HEK293 (cell line): ENCODE measurements at regions not wholly inside any gene's neighbourhood (a gene's known extent, or its start where the extent isn't known, plus 50 kb on each side); places are given as distances from the start of the nearest gene placed in this dataset.

ENCODE experiments used
- CTCF ChIA-PET: fragments of 350-600 bp; formaldehyde crosslinking; extraction: SDS; loops from one replicate; lab custom pipeline; 2021; ENCODE audit warnings: antibody characterized with exemption; lab: Yijun Ruan, JAX
- POLR2A ChIA-PET: fragments of 300-600 bp; formaldehyde crosslinking; extraction: SDS; loops from one replicate; lab custom pipeline; 2020; ENCODE audit warnings: antibody characterized with exemption, inconsistent platforms; lab: Yijun Ruan, JAX
- H3K27ac ChIP-seq: fragments of 200-500 bp; sonication (Bioruptor generic); 2 replicates; pipeline ENCODE4 v1.5.1; 2014; ENCODE audit warnings: low read depth, low read length, control low read depth, inconsistent platforms; ENCODE audit errors: extremely low read depth
- H3K36me3 ChIP-seq, 2 experiments: fragments of 200-500 bp in 1 of 2; sonication (Bioruptor generic) in 1 of 2; 1 replicate in 1 of 2; 2 replicates in 1 of 2; pipeline ENCODE4 v1.5.1; 2014 to 2017; ENCODE audit warnings: inconsistent platforms in 2 of 2, low read length in 2 of 2; ENCODE audit not compliant: control insufficient read depth in 2 of 2, insufficient read depth in 1 of 2
- H3K4me1 ChIP-seq: fragments of 200-500 bp; sonication (Bioruptor generic); 2 replicates; pipeline ENCODE4 v1.5.1; 2014; ENCODE audit warnings: mild to moderate bottlenecking, low read length, inconsistent platforms; ENCODE audit not compliant: control insufficient read depth, insufficient read depth
- H3K4me3 ChIP-seq: 2 replicates; pipeline ENCODE4 v1.5.1; 2011; ENCODE audit warnings: low read depth, mild to moderate bottlenecking, control low read depth, low read length, moderate library complexity
- H3K9me3 ChIP-seq: fragments of 200-500 bp; sonication (Bioruptor generic); 2 replicates; pipeline ENCODE4 v1.5.1; 2014; ENCODE audit warnings: low read depth, low read length, inconsistent platforms; ENCODE audit not compliant: control insufficient read depth, insufficient read depth
- ATF2 ChIP-seq: fragments of 450-650 bp; formaldehyde crosslinking; IDR thresholded peaks from 2 replicates; pipeline ENCODE4 v1.5.1; 2016; ENCODE audit warnings: missing biosample characterization, missing genetic modification characterization, low read depth
- BCL11B ChIP-seq: fragments of 450-650 bp; formaldehyde crosslinking; IDR thresholded peaks from 2 replicates; pipeline ENCODE4 v1.5.1; 2016; ENCODE audit warnings: low read depth, missing biosample characterization, missing genetic modification characterization
- MZF1 ChIP-seq: fragments of 450-650 bp; formaldehyde crosslinking; IDR thresholded peaks from 2 replicates; pipeline ENCODE4 v1.5.1; 2017; ENCODE audit warnings: missing biosample characterization, missing genetic modification characterization, borderline replicate concordance
- SALL2 ChIP-seq: fragments of 450-650 bp; formaldehyde crosslinking; IDR thresholded peaks from 2 replicates; pipeline ENCODE4 v1.5.0; 2017; ENCODE audit warnings: missing biosample characterization, mild to moderate bottlenecking, missing genetic modification characterization, borderline replicate concordance
- SCRT2 ChIP-seq: fragments of 450-650 bp; formaldehyde crosslinking; IDR thresholded peaks from 2 replicates; pipeline ENCODE4 v1.5.1; 2016; ENCODE audit warnings: missing biosample characterization, missing genetic modification characterization
- TRIM28 ChIP-seq: IDR thresholded peaks from 2 replicates; pipeline ENCODE4 v1.6.1; 2011; ENCODE audit warnings: low read length, control low read depth, borderline replicate concordance
- WT1 ChIP-seq: fragments of 450-650 bp; formaldehyde crosslinking; IDR thresholded peaks from 2 replicates; pipeline ENCODE4 v1.5.1; 2016; ENCODE audit warnings: missing biosample characterization, missing genetic modification characterization
- ZBTB10 ChIP-seq: fragments of 450-650 bp; formaldehyde crosslinking; IDR thresholded peaks from 2 replicates; pipeline ENCODE4 v1.5.1; 2016; ENCODE audit warnings: missing biosample characterization, missing genetic modification characterization
- ZBTB21 ChIP-seq: fragments of 450-650 bp; formaldehyde crosslinking; IDR thresholded peaks from 2 replicates; pipeline ENCODE4 v1.5.1; 2017; ENCODE audit warnings: missing biosample characterization, missing genetic modification characterization
- ZBTB26 ChIP-seq: fragments of 450-650 bp; formaldehyde crosslinking; optimal IDR thresholded peaks from 2 replicates; pipeline ENCODE3; 2016; ENCODE audit warnings: missing biosample characterization, mild to moderate bottlenecking, missing genetic modification characterization
- ZBTB7A ChIP-seq: fragments of 450-650 bp; formaldehyde crosslinking; IDR thresholded peaks from 2 replicates; pipeline ENCODE4 v1.5.1; 2016; ENCODE audit warnings: low read depth, missing biosample characterization, missing genetic modification characterization
- ZNF112 ChIP-seq: fragments of 450-650 bp; formaldehyde crosslinking; IDR thresholded peaks from 2 replicates; pipeline ENCODE4 v1.5.0; 2017; ENCODE audit warnings: missing biosample characterization, missing genetic modification characterization
- ZNF133 ChIP-seq: fragments of 450-650 bp; formaldehyde crosslinking; IDR thresholded peaks from 2 replicates; pipeline ENCODE4 v1.5.1; 2016; ENCODE audit warnings: missing biosample characterization, missing genetic modification characterization
- ZNF174 ChIP-seq: fragments of 450-650 bp; formaldehyde crosslinking; IDR thresholded peaks from 2 replicates; pipeline ENCODE4 v1.5.0; 2017; ENCODE audit warnings: missing biosample characterization, mild to moderate bottlenecking, missing genetic modification characterization
- ZNF184 ChIP-seq: fragments of 450-650 bp; IDR thresholded peaks from 2 replicates; pipeline ENCODE4 v1.5.1; 2018; ENCODE audit warnings: missing biosample characterization, mild to moderate bottlenecking, missing genetic modification characterization
- ZNF2 ChIP-seq: fragments of 450-650 bp; formaldehyde crosslinking; IDR thresholded peaks from 2 replicates; pipeline ENCODE4 v1.5.1; 2016; ENCODE audit warnings: missing biosample characterization, missing genetic modification characterization
- ZNF202 ChIP-seq: fragments of 450-650 bp; formaldehyde crosslinking; IDR thresholded peaks from 2 replicates; pipeline ENCODE4 v1.5.1; 2016; ENCODE audit warnings: missing biosample characterization, missing genetic modification characterization, borderline replicate concordance
- ZNF211 ChIP-seq: fragments of 450-650 bp; formaldehyde crosslinking; IDR thresholded peaks from 2 replicates; pipeline ENCODE4 v1.5.1; 2016; ENCODE audit warnings: low read depth, missing biosample characterization, missing genetic modification characterization
- ZNF274 ChIP-seq, 2 experiments: fragments of 200-500 bp in 1 of 2; fragments of 450-650 bp in 1 of 2; sonication (Bioruptor generic) in 1 of 2; formaldehyde crosslinking in 1 of 2; IDR thresholded peaks; 2 replicates each; pipeline versions ENCODE4 v1.5.1 to v1.6.1; 2014 to 2016; ENCODE audit warnings: borderline replicate concordance in 1 of 2, inconsistent platforms in 1 of 2, low read length in 1 of 2, missing biosample characterization in 1 of 2, missing genetic modification characterization in 1 of 2
- ZNF341 ChIP-seq: fragments of 450-650 bp; formaldehyde crosslinking; IDR thresholded peaks from 2 replicates; pipeline ENCODE4; 2016; ENCODE audit warnings: low read depth, missing biosample characterization, missing genetic modification characterization
- ZNF366 ChIP-seq: fragments of 450-650 bp; formaldehyde crosslinking; conservative IDR thresholded peaks from 2 replicates; pipeline ENCODE4 v1.5.1; 2016; ENCODE audit warnings: missing biosample characterization, missing genetic modification characterization
- ZNF394 ChIP-seq: fragments of 450-650 bp; formaldehyde crosslinking; IDR thresholded peaks from 2 replicates; pipeline ENCODE4 v1.5.1; 2016; ENCODE audit warnings: missing biosample characterization, missing genetic modification characterization, mild to moderate bottlenecking, moderate library complexity, borderline replicate concordance
- ZNF571 ChIP-seq: fragments of 450-650 bp; formaldehyde crosslinking; IDR thresholded peaks from 2 replicates; pipeline ENCODE4 v1.5.0; 2017; ENCODE audit warnings: missing biosample characterization, missing genetic modification characterization
- ZNF670 ChIP-seq: fragments of 450-650 bp; formaldehyde crosslinking; IDR thresholded peaks from 2 replicates; pipeline ENCODE4 v1.5.1; 2016; ENCODE audit warnings: missing biosample characterization, missing genetic modification characterization, low read depth
- ZXDB ChIP-seq: fragments of 450-650 bp; formaldehyde crosslinking; IDR thresholded peaks from 2 replicates; pipeline ENCODE4 v1.5.1; 2016; ENCODE audit warnings: missing biosample characterization, missing genetic modification characterization

- Histone ChIP-seq H3K36me3 (no peaks in the 10 kb centered on the region), H3K4me3 (no peak overlapping the region), H3K4me1 (no peaks in the 10 kb centered on the region), H3K9me3 (no peaks in the 10 kb centered on the region), H3K27ac (no peak overlapping the region)
- ChIA-PET CTCF (no interaction called here), POLR2A (no interaction called here)
- no peak for TF ChIP-seq SALL2 (tag by site-specific recombination)
- no peak for TF ChIP-seq MZF1 (tag by site-specific recombination)
- no peak for TF ChIP-seq ZNF341 (tag by site-specific recombination)
- TF ChIP-seq ZBTB21 (tag by site-specific recombination): no peak
- TF ChIP-seq ZBTB10 (tag by site-specific recombination): no peak
- no peak for TF ChIP-seq ZNF366 (tag by site-specific recombination)
- no peak for TF ChIP-seq ZBTB7A (tag by site-specific recombination)
- no peak for TF ChIP-seq ZNF133 (tag by site-specific recombination)
- TF ChIP-seq ZNF174 (tag by site-specific recombination): no peak
- no peak for TF ChIP-seq ZNF274 (IDR thresholded peaks at IDR 0.05; ENCODE audit: low read length)
- TF ChIP-seq ZNF274 (tag by site-specific recombination; IDR thresholded peaks at IDR 0.05; ENCODE audit: borderline replicate concordance): no peak
- no peak for TF ChIP-seq BCL11B (tag by site-specific recombination)
- TF ChIP-seq WT1 (tag by site-specific recombination): no peak
- TF ChIP-seq ZXDB: no peak
Measured at GRCh38 chr10:130968964-130969363, 342.6 kb downstream of the TCERG1L start.

GRCh38 chr10:130969700-130970099, 341.8 kb downstream of the TCERG1L start:
- ChIA-PET CTCF (no interaction called here), POLR2A (no interaction called here)
- no peaks in the 10 kb centered on the region for H3K4me1 ChIP-seq
- H3K9me3 ChIP-seq: no peaks in the 10 kb centered on the region
- no peak overlapping the region for H3K27ac ChIP-seq
- H3K4me3 ChIP-seq: no peak overlapping the region
- no peaks in the 10 kb centered on the region for H3K36me3 ChIP-seq
- no peak for TF ChIP-seq ZNF202 (tag by site-specific recombination)
- TF ChIP-seq ZNF112 (tag by site-specific recombination): no peak
- TF ChIP-seq ZBTB21 (tag by site-specific recombination): no peak
- no peak for TF ChIP-seq ZNF670 (tag by site-specific recombination)
- no peak for TF ChIP-seq ZBTB26 (tag by site-specific recombination)
- TF ChIP-seq ZNF571 (tag by site-specific recombination): no peak
- no peak for TF ChIP-seq TRIM28
- TF ChIP-seq ZNF184 (tag by site-specific recombination): no peak
- TF ChIP-seq ATF2 (tag by site-specific recombination): no peak
- TF ChIP-seq SCRT2 (tag by site-specific recombination): no peak
- no peak for TF ChIP-seq ZNF2 (tag by site-specific recombination)
- no peak for TF ChIP-seq ZNF211 (tag by site-specific recombination)
- no peak for TF ChIP-seq ZNF394 (tag by site-specific recombination)
- TF ChIP-seq, all 188 proteins: peak for 0
